PC-9 (cell line): ENCODE measurements at regions not wholly inside any gene's neighbourhood (a gene's known extent, or its start where the extent isn't known, plus 50 kb on each side); places are given as distances from the start of the nearest gene placed in this dataset.

Experiments
- CTCF ChIP-seq: fragments of 200-600 bp; sonication (generic); conservative IDR thresholded peaks from 2 replicates; pipeline ENCODE4 v1.6.1; 2017; ENCODE audit warnings: mixed run types, antibody characterized with exemption, mild to moderate bottlenecking, moderate library complexity
- EZH2 ChIP-seq: fragments of 200-600 bp; sonication (generic); IDR thresholded peaks from 2 replicates; pipeline ENCODE4 v1.8.0; 2017; ENCODE audit warnings: antibody characterized with exemption, low read depth

- TF ChIP-seq CTCF (no peak), EZH2 (no peak)
These were observed 1180.0 kb upstream of the TENM3 start for GRCh38 chr4:181063212-181063611.
